Lung (tissue), 11 donors: ENCODE measurements at regions not wholly inside any gene's neighbourhood (a gene's known extent, or its start where the extent isn't known, plus 50 kb on each side); places are given as distances from the start of the nearest gene placed in this dataset.

Source experiments
- ATAC-seq: fragments of 200-7000 bp; cut with Tn5 transposase; one replicate; pipeline ENCODE4 v1.9.1; 2020; ENCODE audit warnings: moderate number of reproducible peaks; ENCODE audit not compliant: insufficient read depth, low FRiP score
- DNase-seq, 3 donors: peaks; one replicate each; pipeline ENCODE4 v3.0.0-alpha.2; 2013 to 2017
- H3K27ac ChIP-seq, 2 donors: one replicate each; pipeline ENCODE4 v1.5.1; 2013; ENCODE audit warnings: mild to moderate bottlenecking in 2 of 2, moderate library complexity in 2 of 2, control low read depth in 1 of 2, inconsistent platforms in 1 of 2, low read depth in 1 of 2, low read length in 1 of 2
- H3K27me3 ChIP-seq, 3 donors: one replicate each; pipeline ENCODE4 v1.5.1; 2013; ENCODE audit warnings: low read length in 2 of 3; ENCODE audit not compliant: control insufficient read depth in 3 of 3, insufficient read depth in 3 of 3
- H3K36me3 ChIP-seq, 4 donors: one replicate each; pipeline ENCODE4 v1.5.1; 2013; ENCODE audit warnings: low read length in 4 of 4, mild to moderate bottlenecking in 1 of 4, moderate library complexity in 1 of 4; ENCODE audit not compliant: control insufficient read depth in 4 of 4, insufficient read depth in 4 of 4
- H3K4me1 ChIP-seq, 5 donors: one replicate each; pipeline ENCODE4 v1.5.1; 2013; ENCODE audit warnings: low read length in 5 of 5, mild to moderate bottlenecking in 2 of 5, moderate library complexity in 1 of 5; ENCODE audit not compliant: control insufficient read depth in 5 of 5, insufficient read depth in 5 of 5
- H3K4me3 ChIP-seq: one replicate; pipeline ENCODE4 v1.5.1; 2013; ENCODE audit warnings: mild to moderate bottlenecking, control low read depth, moderate library complexity
- H3K9ac ChIP-seq, 2 donors: one replicate each; pipeline ENCODE4 v1.5.1; 2013; ENCODE audit warnings: low read length in 2 of 2, control low read depth in 1 of 2; ENCODE audit not compliant: insufficient read depth in 1 of 2
- H3K9me3 ChIP-seq, 4 donors: one replicate each; pipeline ENCODE4 v1.5.1; 2013; ENCODE audit warnings: low read length in 3 of 4, mild to moderate bottlenecking in 1 of 4, moderate library complexity in 1 of 4; ENCODE audit not compliant: control insufficient read depth in 4 of 4, insufficient read depth in 3 of 4
- CTCF ChIP-seq: IDR thresholded peaks from 2 replicates; pipeline ENCODE4 v1.5.1; 2012; ENCODE audit warnings: mild to moderate bottlenecking; ENCODE audit errors: control extremely low read depth, extremely low read depth
- WGBS, 2 donors: extraction: QIAGEN DNeasy Blood & Tissue Kit; methylation state at CpG; one replicate each; pipeline ENCODE4 v1.1.7; 2013; 5-methylcytosine and 5-hydroxymethylcytosine counted together
- donor health status: control.
- donor health status: control.
- donor health status: Bipolar disorder and iron deficiency.
- donor health status: healthy.
- donor health status: DM: yes; HTN: yes; CAD: no.

- 59 to 61% methylated on average over 5 of the region's 5 CpGs for WGBS, 2 donors
- H3K9me3 ChIP-seq, result peaks cover 0 to 1% (median 0%) of the 10 kb centered on the region in 4 donors
- no peak for ATAC-seq
Measured at GRCh38 chr10:34001087-34001580, 666.7 kb upstream of the NRP1 start.

GRCh38 chr10:33993917-33994316, 659.5 kb upstream of the NRP1 start:
- no peaks in the 10 kb centered on the region for H3K36me3 ChIP-seq
- 92 to 95% methylated on average over 5 of the region's 5 CpGs for WGBS, 2 donors
- no peak overlapping the region for H3K9ac ChIP-seq
- H3K4me1 ChIP-seq, result peaks cover 0 to 6% (median 2%) of the 10 kb centered on the region in 5 donors
- ATAC-seq (no peak), DNase-seq (no peak)
- no peaks in the 10 kb centered on the region for H3K27me3 ChIP-seq
- no peak for TF ChIP-seq CTCF
- H3K9me3 ChIP-seq, result no peaks in the 10 kb centered on the region
- H3K27ac ChIP-seq, result no peak overlapping the region
- H3K4me3 ChIP-seq, result no peak overlapping the region

More at GRCh38 chr10:34001087-34001580, 666.7 kb upstream of the NRP1 start:
- no peak for TF ChIP-seq CTCF
- Histone ChIP-seq H3K36me3 (no peaks in the 10 kb centered on the region), H3K9ac (no peak overlapping the region), H3K27me3 (no peaks in the 10 kb centered on the region), H3K4me1 (peaks cover 0 to 2% (median 0%) of the 10 kb centered on the region in 5 donors), H3K4me3 (no peak overlapping the region), H3K27ac (no peak overlapping the region)
- no peak for DNase-seq

GRCh38 chr10:33991924-33992323, 657.5 kb upstream of the NRP1 start:
- 93 to 94% methylated on average over 3 of the region's 3 CpGs for WGBS, 2 donors
- no peak for ATAC-seq

More at GRCh38 chr10:33991924-33992323, 657.5 kb upstream of the NRP1 start:
- Histone ChIP-seq H3K4me1 (peaks cover 0 to 6% (median 0%) of the 10 kb centered on the region in 5 donors), H3K9me3 (no peaks in the 10 kb centered on the region), H3K36me3 (no peaks in the 10 kb centered on the region), H3K4me3 (no peak overlapping the region), H3K27me3 (no peaks in the 10 kb centered on the region), H3K27ac (no peak overlapping the region), H3K9ac (no peak overlapping the region)
- no peak for TF ChIP-seq CTCF
- no peak for DNase-seq
